HUES48 (cell line): ENCODE measurements at regions not wholly inside any gene's neighbourhood (a gene's known extent, or its start where the extent isn't known, plus 50 kb on each side); places are given as distances from the start of the nearest gene placed in this dataset.

Experiments used
- H3K27ac ChIP-seq: one replicate; pipeline ENCODE4 v1.7.0; 2013; ENCODE audit warnings: low read depth, low read length, inconsistent platforms
- H3K27me3 ChIP-seq: 2 replicates; pipeline ENCODE4 v1.6.1; 2013; ENCODE audit warnings: mild to moderate bottlenecking, low read length; ENCODE audit not compliant: control insufficient read depth, insufficient read depth
- H3K36me3 ChIP-seq: 2 replicates; pipeline ENCODE4 v1.6.1; 2013; ENCODE audit warnings: low read length; ENCODE audit not compliant: control insufficient read depth, insufficient read depth
- H3K4me1 ChIP-seq: 2 replicates; pipeline ENCODE4 v1.6.1; 2013; ENCODE audit warnings: mild to moderate bottlenecking, low read length; ENCODE audit not compliant: control insufficient read depth, insufficient read depth
- H3K4me3 ChIP-seq: 2 replicates; pipeline ENCODE4 v1.5.1; 2013; ENCODE audit warnings: mild to moderate bottlenecking, low read depth, low read length
- H3K9ac ChIP-seq: 2 replicates; pipeline ENCODE4 v1.6.1; 2013; ENCODE audit warnings: mild to moderate bottlenecking, low read depth, low read length, moderate library complexity
- H3K9me3 ChIP-seq: 2 replicates; pipeline ENCODE4 v1.6.1; 2013; ENCODE audit warnings: low read length; ENCODE audit not compliant: control insufficient read depth, insufficient read depth

DNA sequence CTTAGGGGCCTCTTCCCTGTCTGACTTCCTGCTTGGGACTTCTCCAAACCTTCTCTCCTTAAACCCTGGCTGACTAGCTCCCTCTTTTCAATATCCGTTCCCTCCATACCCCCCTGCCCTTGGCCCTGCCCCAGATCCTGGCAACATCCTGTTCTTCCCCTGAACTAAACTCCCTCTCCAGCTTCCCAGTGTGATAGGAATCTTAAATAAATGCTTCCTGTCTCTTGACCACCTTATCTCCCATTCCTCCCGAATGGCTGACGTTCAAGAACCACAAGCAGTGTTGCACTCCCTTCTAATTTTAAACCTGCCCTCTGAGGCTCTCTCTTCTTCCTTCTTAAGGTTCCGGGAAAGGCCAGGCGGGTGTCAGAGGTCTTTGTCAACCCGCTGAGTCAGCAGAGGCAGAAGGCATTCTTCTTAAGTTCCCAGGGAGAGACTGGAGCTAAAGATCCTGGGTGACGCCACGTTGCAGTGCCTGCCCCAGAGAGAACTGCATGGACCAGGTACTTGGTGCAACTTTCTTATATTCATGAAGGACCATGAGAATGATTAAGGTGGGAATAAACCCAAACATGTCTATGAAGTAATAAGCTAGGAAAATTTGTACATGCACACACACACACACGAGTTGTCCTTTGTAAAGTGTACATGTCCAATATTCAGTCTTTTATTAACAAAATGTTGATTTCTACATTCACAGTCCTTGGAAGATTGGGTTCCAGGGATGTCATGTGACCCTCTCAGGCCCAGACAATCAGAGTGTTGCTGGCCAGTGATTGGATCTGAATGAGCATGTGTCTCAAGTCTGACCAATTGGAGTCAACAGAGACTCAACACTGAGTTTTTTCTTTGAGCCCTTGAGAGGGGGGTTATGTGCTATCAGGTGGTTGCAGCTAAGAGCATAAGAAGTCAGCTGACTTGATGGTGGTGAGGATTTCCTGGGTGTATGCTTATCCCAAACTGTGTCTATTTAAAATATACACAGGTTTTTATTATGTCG, 420.2 kb upstream of the TBX3 start:
- no peaks in the 10 kb centered on the region for H3K36me3 ChIP-seq
- no peak overlapping the region for H3K9ac ChIP-seq
- H3K4me1 ChIP-seq: no peaks in the 10 kb centered on the region
- H3K27me3 ChIP-seq: no peaks in the 10 kb centered on the region
- H3K4me3 ChIP-seq: no peak overlapping the region
- H3K9me3 ChIP-seq: no peaks in the 10 kb centered on the region
- no peak overlapping the region for H3K27ac ChIP-seq

- no peak overlapping the region for H3K4me3 ChIP-seq
- H3K36me3 ChIP-seq: no peaks in the 10 kb centered on the region
Observed at GRCh38 chr12:115102450-115102849, 418.5 kb upstream of the TBX3 start.

DNA sequence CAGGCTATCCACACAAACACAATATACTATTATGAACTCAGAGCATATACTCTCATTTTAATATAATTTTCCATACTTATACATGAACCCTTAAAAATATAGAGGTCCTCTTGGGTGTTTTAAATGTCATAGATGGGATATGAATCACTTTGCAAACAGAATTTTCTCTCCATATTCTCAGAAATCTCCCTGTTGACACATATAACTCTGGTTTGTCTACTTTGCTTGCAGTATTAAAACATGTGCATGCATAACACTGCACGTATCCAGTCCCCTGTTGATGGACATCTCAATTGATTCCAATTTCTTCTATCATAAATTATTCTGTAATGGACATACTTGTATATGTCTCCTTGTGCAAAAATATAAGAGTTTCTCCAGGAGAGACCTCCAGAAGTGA, 417.5 kb upstream of the TBX3 start:
- no peaks in the 10 kb centered on the region for H3K36me3 ChIP-seq

More at GRCh38 chr12:115102450-115102849, 418.5 kb upstream of the TBX3 start:
- Histone ChIP-seq H3K27ac (no peak overlapping the region), H3K27me3 (no peaks in the 10 kb centered on the region), H3K9ac (no peak overlapping the region), H3K4me1 (no peaks in the 10 kb centered on the region), H3K9me3 (no peaks in the 10 kb centered on the region)

GRCh38 chr12:115097416-115097815, 413.4 kb upstream of the TBX3 start:
- no peak overlapping the region for H3K27ac ChIP-seq
- H3K9ac ChIP-seq: no peak overlapping the region
- no peaks in the 10 kb centered on the region for H3K36me3 ChIP-seq
- no peak overlapping the region for H3K4me3 ChIP-seq
- no peaks in the 10 kb centered on the region for H3K27me3 ChIP-seq
- no peaks in the 10 kb centered on the region for H3K4me1 ChIP-seq
- H3K9me3 ChIP-seq: no peaks in the 10 kb centered on the region

More for the DNA sequence above, 417.5 kb upstream of the TBX3 start:
- no peak overlapping the region for H3K4me3 ChIP-seq
- H3K27ac ChIP-seq: no peak overlapping the region
- H3K27me3 ChIP-seq: no peaks in the 10 kb centered on the region
- H3K4me1 ChIP-seq: no peaks in the 10 kb centered on the region
- H3K9ac ChIP-seq: no peak overlapping the region
- no peaks in the 10 kb centered on the region for H3K9me3 ChIP-seq

DNA sequence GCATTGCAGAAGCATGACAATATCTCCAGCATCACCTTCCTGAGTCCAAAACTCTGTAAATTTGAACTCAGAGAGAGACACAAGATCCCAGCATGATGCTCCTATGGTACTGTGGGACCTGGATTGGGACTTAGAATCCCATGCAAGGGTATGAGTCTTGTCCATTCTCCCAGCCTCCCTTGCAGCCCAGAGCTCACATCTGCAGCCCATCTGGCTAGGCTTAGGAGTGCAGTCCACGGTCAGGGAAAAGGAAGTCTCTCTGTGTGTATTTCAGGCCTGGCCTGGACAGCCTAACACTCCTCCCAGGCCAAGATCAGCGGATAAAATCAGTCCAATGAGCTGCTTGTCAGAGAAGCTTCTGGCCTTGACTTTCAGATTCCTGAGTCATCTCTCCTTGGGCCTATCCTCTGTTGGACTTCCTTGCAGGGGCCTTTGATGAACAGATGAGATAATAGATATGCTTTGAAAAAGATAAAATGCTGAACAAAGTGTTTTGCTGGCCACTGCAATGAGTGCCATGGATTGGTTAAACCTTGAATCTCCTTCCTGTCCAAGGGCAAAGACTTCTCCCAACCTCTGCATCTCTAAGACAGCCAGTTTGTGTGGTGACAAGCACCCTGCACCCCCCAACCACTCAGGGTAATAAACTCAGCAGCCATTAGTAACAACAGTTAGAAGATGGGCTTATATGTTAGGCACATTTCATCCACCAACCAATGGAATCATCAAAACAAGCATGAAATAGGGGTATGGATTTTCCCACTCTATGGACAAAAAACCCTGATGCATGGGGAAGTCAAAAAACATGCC, 412.8 kb upstream of the TBX3 start:
- Histone ChIP-seq H3K9ac (no peak overlapping the region), H3K27ac (no peak overlapping the region), H3K36me3 (no peaks in the 10 kb centered on the region), H3K4me1 (no peaks in the 10 kb centered on the region), H3K9me3 (no peaks in the 10 kb centered on the region), H3K27me3 (no peaks in the 10 kb centered on the region), H3K4me3 (no peak overlapping the region)

- Histone ChIP-seq H3K4me1 (no peaks in the 10 kb centered on the region), H3K4me3 (no peak overlapping the region), H3K9me3 (no peaks in the 10 kb centered on the region), H3K27me3 (no peaks in the 10 kb centered on the region), H3K27ac (no peak overlapping the region), H3K36me3 (no peaks in the 10 kb centered on the region), H3K9ac (no peak overlapping the region)
Observed at GRCh38 chr12:115095073-115095748, 411.2 kb upstream of the TBX3 start.

GRCh38 chr12:115094163-115094816, 410.3 kb upstream of the TBX3 start:
- Histone ChIP-seq H3K27ac (no peak overlapping the region), H3K4me3 (no peak overlapping the region), H3K4me1 (no peaks in the 10 kb centered on the region), H3K36me3 (no peaks in the 10 kb centered on the region), H3K27me3 (no peaks in the 10 kb centered on the region), H3K9me3 (no peaks in the 10 kb centered on the region), H3K9ac (no peak overlapping the region)

- Histone ChIP-seq H3K4me1 (no peaks in the 10 kb centered on the region), H3K27me3 (no peaks in the 10 kb centered on the region), H3K9me3 (no peaks in the 10 kb centered on the region), H3K4me3 (no peak overlapping the region), H3K27ac (no peak overlapping the region), H3K9ac (no peak overlapping the region), H3K36me3 (no peaks in the 10 kb centered on the region)
Observed at GRCh38 chr12:115093261-115093660, 409.3 kb upstream of the TBX3 start.

GRCh38 chr12:115090783-115091182, 406.8 kb upstream of the TBX3 start:
- Histone ChIP-seq H3K9ac (no peak overlapping the region), H3K36me3 (no peaks in the 10 kb centered on the region), H3K4me1 (no peaks in the 10 kb centered on the region), H3K9me3 (no peaks in the 10 kb centered on the region), H3K27me3 (no peaks in the 10 kb centered on the region), H3K27ac (no peak overlapping the region), H3K4me3 (no peak overlapping the region)

DNA sequence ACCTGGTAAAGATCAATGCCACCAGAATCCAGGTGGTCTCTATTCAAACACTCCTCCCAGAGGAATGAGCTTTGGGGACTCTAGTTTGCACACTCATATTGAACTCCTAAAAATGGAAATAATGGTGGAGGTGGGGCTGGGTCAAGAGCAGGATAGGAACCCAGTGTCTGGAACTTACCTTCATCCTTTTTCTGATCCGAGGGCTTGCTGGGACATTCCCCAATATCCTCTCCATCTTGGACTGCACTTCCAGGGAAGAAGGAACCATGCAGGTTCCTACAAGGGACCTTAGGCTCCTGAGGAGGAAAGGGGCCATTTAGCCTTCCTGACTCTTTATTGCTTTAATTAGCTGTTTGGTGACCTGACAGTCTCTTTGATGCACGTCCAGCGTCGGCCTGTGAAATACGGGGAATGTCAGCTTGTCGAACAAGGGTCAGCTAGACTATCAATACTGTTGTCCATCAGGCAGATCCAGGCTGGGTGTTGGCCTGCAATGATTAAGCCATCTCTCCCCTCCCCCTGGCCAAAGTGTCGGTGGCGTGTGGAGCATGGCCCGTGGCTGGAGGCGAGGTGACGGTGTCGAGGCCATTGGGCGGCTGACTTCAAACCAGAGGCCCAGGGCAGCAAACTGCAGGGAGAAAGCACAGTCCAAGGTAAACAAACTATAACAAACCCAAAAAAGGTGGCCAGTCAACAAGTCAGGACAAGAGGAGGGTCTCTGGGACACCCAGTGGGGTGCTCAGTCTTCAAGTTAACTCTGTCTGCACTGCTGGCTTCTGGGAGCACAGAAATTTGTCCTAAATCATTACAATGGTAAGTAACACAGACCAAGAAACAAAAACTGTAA, 405.2 kb upstream of the TBX3 start:
- Histone ChIP-seq H3K36me3 (no peaks in the 10 kb centered on the region), H3K27ac (no peak overlapping the region), H3K4me1 (no peaks in the 10 kb centered on the region), H3K9ac (no peak overlapping the region), H3K27me3 (no peaks in the 10 kb centered on the region), H3K4me3 (no peak overlapping the region), H3K9me3 (no peaks in the 10 kb centered on the region)
